Effector memory CD4-positive, alpha-beta T cell (primary cell): ENCODE measurements at regions not wholly inside any gene's neighbourhood (a gene's known extent, or its start where the extent isn't known, plus 50 kb on each side); places are given as distances from the start of the nearest gene placed in this dataset.
"Not testable (repeated sequence)": the region's sequence is repeated elsewhere in the genome, so short reads cannot be mapped to it uniquely, and the experiment has no call there.

Experiments used
- DNase-seq, 3 donors: peaks; one replicate each; pipeline ENCODE4 v3.0.0-alpha.2; 2020
- H3K27ac ChIP-seq: 2 replicates; pipeline ENCODE4 v1.7.0; 2013; ENCODE audit warnings: mild to moderate bottlenecking, low read length, moderate library complexity; ENCODE audit not compliant: insufficient read depth, poor library complexity, severe bottlenecking
- H3K27me3 ChIP-seq: replicated peaks from 2 replicates; pipeline ENCODE4 v1.7.0; 2013; ENCODE audit warnings: mild to moderate bottlenecking, low read length; ENCODE audit not compliant: insufficient read depth, control insufficient read depth, poor library complexity, severe bottlenecking
- H3K36me3 ChIP-seq: 2 replicates; pipeline ENCODE4 v1.7.0; 2013; ENCODE audit warnings: mild to moderate bottlenecking, low read length, moderate library complexity; ENCODE audit not compliant: control insufficient read depth, insufficient read depth
- H3K4me1 ChIP-seq: 2 replicates; pipeline ENCODE4 v1.7.0; 2013; ENCODE audit warnings: low read length, mild to moderate bottlenecking; ENCODE audit not compliant: control insufficient read depth, insufficient read depth, poor library complexity, severe bottlenecking
- H3K4me3 ChIP-seq: 2 replicates; pipeline ENCODE4 v1.7.0; 2013; ENCODE audit warnings: low read length, low read depth, mild to moderate bottlenecking; ENCODE audit not compliant: insufficient read depth, poor library complexity, severe bottlenecking
- H3K9me3 ChIP-seq: 2 replicates; pipeline ENCODE4 v1.7.0; 2013; ENCODE audit warnings: mild to moderate bottlenecking, low read length, moderate library complexity; ENCODE audit not compliant: control insufficient read depth

- DNase-seq, H3K4me1 ChIP-seq, H3K9me3 ChIP-seq, H3K36me3 ChIP-seq, H3K27ac ChIP-seq, H3K4me3 ChIP-seq, H3K27me3 ChIP-seq: not testable (repeated sequence)
Observed at GRCh38 chr13:48823526-48823925, 152.2 kb upstream of the FNDC3A start.

GRCh38 chr13:48826039-48826438 lies 149.7 kb upstream of the FNDC3A start:
- Histone ChIP-seq H3K9me3 (no peaks in the 10 kb centered on the region), H3K4me3 (no peak overlapping the region)

GRCh38 chr13:48826922-48827454 lies 148.7 kb upstream of the FNDC3A start:
- not testable (repeated sequence) for H3K9me3 ChIP-seq, DNase-seq, H3K4me3 ChIP-seq, H3K4me1 ChIP-seq, H3K27ac ChIP-seq, H3K27me3 ChIP-seq, H3K36me3 ChIP-seq

More at GRCh38 chr13:48826039-48826438, 149.7 kb upstream of the FNDC3A start:
- peaks cover 5% of the 10 kb centered on the region for H3K4me1 ChIP-seq
- no peaks in the 10 kb centered on the region for H3K27me3 ChIP-seq
- H3K36me3 ChIP-seq = no peaks in the 10 kb centered on the region
- no peak overlapping the region for H3K27ac ChIP-seq
- no peak for DNase-seq

DNA sequence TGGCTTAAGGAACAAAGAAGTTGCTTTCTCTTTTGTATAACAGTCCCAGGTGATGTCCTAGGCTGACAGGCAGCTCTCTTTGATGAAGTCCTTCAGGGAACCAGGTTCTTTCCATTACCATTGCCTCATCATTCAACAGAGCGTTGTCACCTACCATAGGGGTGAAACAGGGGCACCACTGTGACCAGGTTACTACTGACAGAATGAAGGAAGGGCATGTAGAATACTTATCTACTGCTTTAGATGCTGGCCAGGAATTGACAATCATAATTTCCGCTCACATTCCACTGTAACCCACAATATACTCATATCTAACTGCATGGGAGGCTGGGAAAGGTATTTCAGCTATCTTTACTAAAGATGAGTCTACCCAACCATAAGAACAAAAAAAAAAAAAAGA lies 148.0 kb upstream of the FNDC3A start:
- Histone ChIP-seq H3K9me3 (no peaks in the 10 kb centered on the region), H3K36me3 (no peaks in the 10 kb centered on the region), H3K4me3 (no peak overlapping the region), H3K4me1 (peaks cover 5% of the 10 kb centered on the region), H3K27ac (no peak overlapping the region), H3K27me3 (no peaks in the 10 kb centered on the region)
- no peak for DNase-seq

DNA sequence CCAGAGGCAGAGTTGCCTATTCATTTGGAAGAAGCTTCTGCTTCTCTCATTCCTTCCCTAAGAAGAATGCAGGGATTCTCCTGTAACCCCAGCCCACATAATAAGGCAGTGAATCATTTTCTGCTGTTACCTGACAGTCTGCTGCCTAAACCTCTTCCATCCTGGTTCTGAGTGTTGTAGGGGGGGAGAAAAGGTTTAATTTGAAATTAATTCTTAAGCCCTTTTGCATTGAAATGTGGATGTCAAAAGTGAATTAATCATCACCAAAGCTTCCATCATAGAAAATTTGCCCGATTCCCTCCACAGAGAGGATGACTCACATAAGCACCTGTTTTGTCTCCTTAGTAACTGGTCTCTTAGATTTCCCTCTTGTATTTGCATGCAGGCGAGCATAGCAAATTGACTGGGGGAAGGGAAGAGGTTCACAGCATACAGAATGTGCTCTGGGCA lies 146.7 kb upstream of the FNDC3A start:
- Histone ChIP-seq H3K4me3 (no peak overlapping the region), H3K9me3 (no peaks in the 10 kb centered on the region), H3K27me3 (no peaks in the 10 kb centered on the region), H3K36me3 (no peaks in the 10 kb centered on the region), H3K27ac (no peak overlapping the region), H3K4me1 (peaks cover 5% of the 10 kb centered on the region)
- DNase-seq = no peak

- peaks cover 5% of the 10 kb centered on the region for H3K4me1 ChIP-seq
- no peaks in the 10 kb centered on the region for H3K36me3 ChIP-seq
- H3K9me3 ChIP-seq = no peaks in the 10 kb centered on the region
- no peaks in the 10 kb centered on the region for H3K27me3 ChIP-seq
- no peak overlapping the region for H3K27ac ChIP-seq
- H3K4me3 ChIP-seq = no peak overlapping the region
- no peak for DNase-seq
Observed at GRCh38 chr13:48829536-48829935, 146.2 kb upstream of the FNDC3A start.

- DNase-seq = no peak
- H3K9me3 ChIP-seq = no peaks in the 10 kb centered on the region
- no peaks in the 10 kb centered on the region for H3K36me3 ChIP-seq
- no peak overlapping the region for H3K27ac ChIP-seq
- H3K4me3 ChIP-seq = no peak overlapping the region
- H3K4me1 ChIP-seq = peaks cover 5% of the 10 kb centered on the region
- no peaks in the 10 kb centered on the region for H3K27me3 ChIP-seq
Observed at GRCh38 chr13:48831248-48831647, 144.5 kb upstream of the FNDC3A start.

DNA sequence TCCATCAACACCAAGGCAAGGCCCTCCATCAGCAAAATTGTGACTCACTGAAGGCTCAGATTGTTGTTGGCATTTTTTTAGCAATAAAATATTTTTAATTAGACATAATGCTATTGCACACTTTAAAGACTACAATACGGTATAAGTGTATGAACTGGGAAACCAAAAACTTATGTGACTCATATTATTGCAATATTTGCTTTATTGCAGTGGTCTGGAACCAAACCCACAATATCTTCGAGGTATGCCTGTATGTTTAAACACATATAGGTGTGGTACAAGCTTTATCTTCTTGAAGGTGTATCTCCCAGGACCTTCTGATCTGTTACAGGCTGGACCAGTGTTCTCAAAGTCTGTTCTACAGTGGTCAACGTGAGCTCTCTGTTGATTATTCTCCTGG lies 142.3 kb upstream of the FNDC3A start:
- Histone ChIP-seq H3K27ac (no peak overlapping the region), H3K36me3 (no peaks in the 10 kb centered on the region), H3K9me3 (no peaks in the 10 kb centered on the region), H3K4me3 (no peak overlapping the region), H3K27me3 (no peaks in the 10 kb centered on the region), H3K4me1 (peaks cover 5% of the 10 kb centered on the region)
- DNase-seq = no peak

DNA sequence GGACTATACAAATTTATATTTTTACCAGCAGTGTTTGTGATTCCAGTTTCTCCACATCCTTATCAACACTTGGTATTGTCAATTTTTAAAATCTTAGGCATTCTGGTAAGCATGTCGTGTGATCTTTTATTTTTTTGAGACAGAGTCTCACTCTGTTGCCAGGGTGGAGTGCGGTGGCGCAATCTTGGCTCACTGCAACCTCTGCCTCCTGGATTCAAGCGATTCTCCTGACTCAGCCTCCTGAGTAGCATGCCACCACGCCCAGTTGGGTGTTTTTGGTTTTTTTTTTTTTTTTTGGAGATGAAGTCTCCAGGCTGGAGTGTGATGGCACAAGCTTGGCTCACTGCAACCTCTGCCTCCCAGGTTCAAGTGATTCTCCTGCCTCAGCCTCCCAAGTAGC lies 140.4 kb upstream of the FNDC3A start:
- not testable (repeated sequence) for DNase-seq, H3K4me1 ChIP-seq

GRCh38 chr13:48838193-48838973 lies 137.3 kb upstream of the FNDC3A start:
- no peak overlapping the region for H3K27ac ChIP-seq
- H3K4me3 ChIP-seq = no peak overlapping the region
- no peaks in the 10 kb centered on the region for H3K4me1 ChIP-seq
- no peak for DNase-seq
- no peaks in the 10 kb centered on the region for H3K36me3 ChIP-seq
- no peaks in the 10 kb centered on the region for H3K9me3 ChIP-seq
- H3K27me3 ChIP-seq = no peaks in the 10 kb centered on the region

More for the DNA sequence above, 140.4 kb upstream of the FNDC3A start:
- H3K4me3 ChIP-seq, H3K36me3 ChIP-seq, H3K9me3 ChIP-seq, H3K27ac ChIP-seq, H3K27me3 ChIP-seq: not testable (repeated sequence)
